Stomach (tissue), 4 donors: ENCODE measurements at regions not wholly inside any gene's neighbourhood (a gene's known extent, or its start where the extent isn't known, plus 50 kb on each side); places are given as distances from the start of the nearest gene placed in this dataset.

Experiments
- POLR2AphosphoS5 ChIP-seq, 3 donors: sonication (generic); formaldehyde crosslinking; IDR thresholded peaks; one replicate each; pipeline ENCODE4 v1.6.1; 2016; ENCODE audit warnings: antibody characterized with exemption in 3 of 3
- TF ChIP-seq, protein P1 (sequence below), 7 experiments: fragments of 450-650 bp in 4 of 7; fragments of 200-600 bp in 3 of 7; sonication (generic) in 3 of 7; IDR thresholded peaks; one replicate each; pipeline ENCODE4 v1.5.1; 2016 to 2019; ENCODE audit warnings: antibody characterized with exemption in 7 of 7, control low read depth in 2 of 7, mild to moderate bottlenecking in 1 of 7

DNA sequence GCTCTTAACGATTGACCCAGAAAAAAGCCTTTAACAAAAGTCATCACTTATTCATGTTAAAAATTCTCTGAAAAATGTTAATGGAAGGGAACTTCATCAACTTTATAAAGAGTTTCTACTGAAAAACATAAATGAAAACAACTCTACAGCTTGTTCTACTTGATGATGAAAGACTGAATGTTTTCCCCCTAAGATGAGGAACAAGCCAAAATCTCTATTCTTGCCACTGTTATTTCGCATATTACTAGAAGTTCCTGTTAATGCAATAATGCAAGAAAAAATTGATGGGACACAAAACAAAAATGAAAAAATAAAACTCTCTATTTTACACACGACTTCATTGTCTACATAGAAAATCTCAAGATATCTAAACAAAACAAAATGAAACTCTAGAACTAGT, 249.8 kb upstream of the AKR1E2 start:
- TF ChIP-seq, protein P1, sequence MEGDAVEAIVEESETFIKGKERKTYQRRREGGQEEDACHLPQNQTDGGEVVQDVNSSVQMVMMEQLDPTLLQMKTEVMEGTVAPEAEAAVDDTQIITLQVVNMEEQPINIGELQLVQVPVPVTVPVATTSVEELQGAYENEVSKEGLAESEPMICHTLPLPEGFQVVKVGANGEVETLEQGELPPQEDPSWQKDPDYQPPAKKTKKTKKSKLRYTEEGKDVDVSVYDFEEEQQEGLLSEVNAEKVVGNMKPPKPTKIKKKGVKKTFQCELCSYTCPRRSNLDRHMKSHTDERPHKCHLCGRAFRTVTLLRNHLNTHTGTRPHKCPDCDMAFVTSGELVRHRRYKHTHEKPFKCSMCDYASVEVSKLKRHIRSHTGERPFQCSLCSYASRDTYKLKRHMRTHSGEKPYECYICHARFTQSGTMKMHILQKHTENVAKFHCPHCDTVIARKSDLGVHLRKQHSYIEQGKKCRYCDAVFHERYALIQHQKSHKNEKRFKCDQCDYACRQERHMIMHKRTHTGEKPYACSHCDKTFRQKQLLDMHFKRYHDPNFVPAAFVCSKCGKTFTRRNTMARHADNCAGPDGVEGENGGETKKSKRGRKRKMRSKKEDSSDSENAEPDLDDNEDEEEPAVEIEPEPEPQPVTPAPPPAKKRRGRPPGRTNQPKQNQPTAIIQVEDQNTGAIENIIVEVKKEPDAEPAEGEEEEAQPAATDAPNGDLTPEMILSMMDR (IDR thresholded peaks at IDR 0.05): no peak
- no peak for TF ChIP-seq POLR2AphosphoS5 (IDR thresholded peaks at IDR 0.05)
